ENCODE measurements at regions not wholly inside any gene's neighbourhood (a gene's known extent, or its start where the extent isn't known, plus 50 kb on each side); places are given as distances from the start of the nearest gene placed in this dataset.

DNA sequence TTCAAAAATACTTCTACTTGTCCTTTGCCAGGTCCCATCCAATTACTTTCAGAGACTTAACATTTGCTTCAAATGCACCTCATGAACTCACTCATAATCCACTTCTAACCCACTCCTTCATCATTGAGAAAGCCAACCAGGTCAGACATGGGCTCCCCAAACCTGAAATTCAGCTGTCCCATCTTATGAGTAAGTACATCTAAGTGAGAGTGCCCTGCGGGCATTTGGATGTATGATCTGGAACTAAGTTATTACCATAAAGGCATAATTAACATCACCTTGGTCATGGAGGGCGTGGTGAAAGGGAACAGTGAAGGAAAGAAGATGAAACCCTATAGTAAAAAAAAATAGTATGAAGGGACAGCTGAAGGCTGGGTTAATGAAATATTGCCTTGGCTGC is 896.8 kb downstream of the C6orf118 start (continued):
- TF ChIP-seq ATF6 (CRISPR knock-in tag; conservative IDR thresholded peaks at IDR 0.05) (no peak), ZEB1 (IDR thresholded peaks at IDR 0.05; ENCODE audit: insufficient replicate concordance, low read depth) (no peak), KDM1A (CRISPR knock-in tag; IDR thresholded peaks at IDR 0.05) (no peak), BCLAF1 (IDR thresholded peaks at IDR 0.05) (no peak)

GRCh38 chr6:164410017-164410416 is 899.4 kb downstream of the C6orf118 start:
- Histone ChIP-seq H3K4me3 (replicated peaks in 1 of 3; ENCODE audit: insufficient read depth in 1 of 3, low read depth in 2 of 3, low read length in 3 of 3) (no peak overlapping the region), H3K9me3 (ENCODE audit: low read length) (peaks cover 96% of the 10 kb centered on the region), H3K4me1 (ENCODE audit: insufficient read depth, low read length) (no peaks in the 10 kb centered on the region), H3K36me3 (replicated peaks in 1 of 2; ENCODE audit: control insufficient read depth in 1 of 2, insufficient read depth in 2 of 2, low read length in 2 of 2) (no peaks in the 10 kb centered on the region), H3K27ac (ENCODE audit: extremely low read length, insufficient read depth, low read length) (no peak overlapping the region), H3K4me2 (ENCODE audit: low read depth, low read length) (no peak overlapping the region), H3K27me3 (ENCODE audit: control insufficient read depth in 1 of 2, insufficient read depth in 2 of 2, low read length in 2 of 2) (no peaks in the 10 kb centered on the region), H4K20me1 (ENCODE audit: insufficient read depth, low read length) (no peaks in the 10 kb centered on the region), H2AFZ (ENCODE audit: low read length) (no peak overlapping the region), H3K79me2 (ENCODE audit: insufficient read depth, low read length) (no peaks in the 10 kb centered on the region), H3K9ac (ENCODE audit: insufficient read depth, low read depth, low read length) (no peak overlapping the region)
- BruUV-seq (replicated peaks), result no TSS peak
- ChIA-PET CTCF (ENCODE audit: low intra/inter-chr PET ratio, low total read pairs) (no interaction called here), POLR2A (no interaction called here)
- ATAC-seq, result no peak
- WGBS (ENCODE audit: low lambda C conversion rate), result 3% methylated on average over 5 of the region's 5 CpGs
- intact Hi-C loops (cut with micrococcal nuclease; ENCODE audit: unreplicated experiment) (no loop called here), in situ Hi-C loops (cut with HindIII; ENCODE audit: extremely low pct_ligation_motif_present, low pct_unique_long_range_greater_than_20kb) (no loop called here)
- no peak for DNase-seq (ENCODE audit: low spot score)
- FAIRE-seq, result no peak
- no peak for TF ChIP-seq ZNF468 (CRISPR knock-in tag; IDR thresholded peaks at IDR 0.05)
- TF ChIP-seq ATRX (CRISPR knock-in tag; IDR thresholded peaks at IDR 0.05; ENCODE audit: borderline replicate concordance), result no peak
- TF ChIP-seq ASH2L (IDR thresholded peaks at IDR 0.05; ENCODE audit: insufficient read length, low read depth, low read length), result no peak

All from HepG2 (cell line).